Gastroesophageal sphincter (tissue), 3 donors: ENCODE measurements at regions not wholly inside any gene's neighbourhood (a gene's known extent, or its start where the extent isn't known, plus 50 kb on each side); places are given as distances from the start of the nearest gene placed in this dataset.

Experiments
- CTCF ChIP-seq, 4 experiments: fragments of 200-600 bp in 2 of 4; fragments of 450-650 bp in 2 of 4; sonication (generic) in 1 of 4; IDR thresholded peaks; one replicate each; pipeline ENCODE4 v1.5.1; 2017 to 2019; ENCODE audit warnings: antibody characterized with exemption in 4 of 4, mild to moderate bottlenecking in 2 of 4, moderate library complexity in 2 of 4
- EP300 ChIP-seq: sonication (generic); formaldehyde crosslinking; IDR thresholded peaks from one replicate; pipeline ENCODE4 v1.6.1; 2017; ENCODE audit warnings: antibody characterized with exemption, mild to moderate bottlenecking
- POLR2A ChIP-seq, 2 donors: fragments of 450-650 bp; IDR thresholded peaks; one replicate each; pipeline ENCODE4 v1.6.1; 2017; ENCODE audit warnings: antibody characterized with exemption in 2 of 2, mild to moderate bottlenecking in 2 of 2, moderate library complexity in 1 of 2
- POLR2AphosphoS5 ChIP-seq: sonication (generic); formaldehyde crosslinking; IDR thresholded peaks from one replicate; pipeline ENCODE4 v1.6.1; 2017; ENCODE audit warnings: antibody characterized with exemption

- TF ChIP-seq CTCF (IDR thresholded peaks at IDR 0.05) (no peak), POLR2A (IDR thresholded peaks at IDR 0.05) (no peak), POLR2AphosphoS5 (no peak), EP300 (no peak)
These were observed 343.2 kb downstream of the ANXA1 start for GRCh38 chr9:73494894-73495293.
